ENCODE measurements at regions not wholly inside any gene's neighbourhood (a gene's known extent, or its start where the extent isn't known, plus 50 kb on each side); places are given as distances from the start of the nearest gene placed in this dataset.
A peak's percentile ranks its signal among the peaks of the same experiment; 100 is the strongest.

GRCh38 chr1:218890451-218890850 lies 283.2 kb upstream of the LYPLAL1 start:
- TF ChIP-seq CTCF (IDR thresholded peaks at IDR 0.05; ENCODE audit: low read depth, low read length): no peak
- no peak for DNase-seq (ENCODE audit: low read depth in 2 of 2)
- H3K4me3 ChIP-seq (replicated peaks in 1 of 2; ENCODE audit: low read depth in 2 of 2, low read length in 2 of 2): no peak overlapping the region

- H3K4me3 ChIP-seq (replicated peaks in 1 of 2; ENCODE audit: low read depth in 2 of 2, low read length in 2 of 2): no peak overlapping the region
- no peak for TF ChIP-seq CTCF (IDR thresholded peaks at IDR 0.05; ENCODE audit: low read depth, low read length)
- no peak for DNase-seq (ENCODE audit: low read depth in 2 of 2)
Observed at GRCh38 chr1:218891577-218891976, 282.1 kb upstream of the LYPLAL1 start.

GRCh38 chr1:218895064-218895587 lies 278.6 kb upstream of the LYPLAL1 start:
- TF ChIP-seq CTCF (IDR thresholded peaks at IDR 0.05; ENCODE audit: low read depth, low read length): no peak
- no peak overlapping the region for H3K4me3 ChIP-seq (replicated peaks in 1 of 2; ENCODE audit: low read depth in 2 of 2, low read length in 2 of 2)
- DNase-seq (ENCODE audit: low read depth in 2 of 2): no peak

GRCh38 chr1:218896202-218896601 lies 277.5 kb upstream of the LYPLAL1 start:
- DNase-seq (ENCODE audit: low read depth in 2 of 2): no peak
- no peak overlapping the region for H3K4me3 ChIP-seq (replicated peaks in 1 of 2; ENCODE audit: low read depth in 2 of 2, low read length in 2 of 2)
- no peak for TF ChIP-seq CTCF (IDR thresholded peaks at IDR 0.05; ENCODE audit: low read depth, low read length)

GRCh38 chr1:218898921-218899320 lies 274.8 kb upstream of the LYPLAL1 start:
- H3K4me3 ChIP-seq (replicated peaks in 1 of 2; ENCODE audit: low read depth in 2 of 2, low read length in 2 of 2): no peak overlapping the region
- no peak for TF ChIP-seq CTCF (IDR thresholded peaks at IDR 0.05; ENCODE audit: low read depth, low read length)

GRCh38 chr1:218900615-218901014 lies 273.1 kb upstream of the LYPLAL1 start:
- no peak for TF ChIP-seq CTCF (IDR thresholded peaks at IDR 0.05; ENCODE audit: low read depth, low read length)
- DNase-seq (ENCODE audit: low read depth in 2 of 2): peak; percentile 5 to 10
- no peak overlapping the region for H3K4me3 ChIP-seq (replicated peaks in 1 of 2; ENCODE audit: low read depth in 2 of 2, low read length in 2 of 2)

More at GRCh38 chr1:218898921-218899320, 274.8 kb upstream of the LYPLAL1 start:
- DNase-seq (ENCODE audit: low read depth in 2 of 2): no peak

- no peak for TF ChIP-seq CTCF (IDR thresholded peaks at IDR 0.05; ENCODE audit: low read depth, low read length)
- no peak overlapping the region for H3K4me3 ChIP-seq (replicated peaks in 1 of 2; ENCODE audit: low read depth in 2 of 2, low read length in 2 of 2)
- DNase-seq (ENCODE audit: low read depth in 2 of 2): peak; percentile 19 to 61
Observed at GRCh38 chr1:218904416-218904815, 269.3 kb upstream of the LYPLAL1 start.
